GM18498 (cell line): ENCODE measurements at regions not wholly inside any gene's neighbourhood (a gene's known extent, or its start where the extent isn't known, plus 50 kb on each side); places are given as distances from the start of the nearest gene placed in this dataset.
"Not testable (repeated sequence)": the region's sequence is repeated elsewhere in the genome, so short reads cannot be mapped to it uniquely, and the experiment has no call there.

Experiments
- ATAC-seq: cut with Tn5 transposase; IDR thresholded peaks from one replicate; pipeline ENCODE4 v1.9.1; 2021; ENCODE audit warnings: mild to moderate bottlenecking, moderate library complexity; ENCODE audit not compliant: unreplicated experiment

- ATAC-seq: no peak
These were observed 89.1 kb downstream of the ACTL7B start for GRCh38 chr9:108766626-108767161.

- ATAC-seq: no peak
These were observed 90.5 kb downstream of the ACTL7B start for GRCh38 chr9:108765265-108765664.

- no peak for ATAC-seq
These were observed 93.3 kb downstream of the ACTL7B start for GRCh38 chr9:108762348-108763055.

GRCh38 chr9:108761655-108762347 lies 94.0 kb downstream of the ACTL7B start:
- ATAC-seq: no peak

DNA sequence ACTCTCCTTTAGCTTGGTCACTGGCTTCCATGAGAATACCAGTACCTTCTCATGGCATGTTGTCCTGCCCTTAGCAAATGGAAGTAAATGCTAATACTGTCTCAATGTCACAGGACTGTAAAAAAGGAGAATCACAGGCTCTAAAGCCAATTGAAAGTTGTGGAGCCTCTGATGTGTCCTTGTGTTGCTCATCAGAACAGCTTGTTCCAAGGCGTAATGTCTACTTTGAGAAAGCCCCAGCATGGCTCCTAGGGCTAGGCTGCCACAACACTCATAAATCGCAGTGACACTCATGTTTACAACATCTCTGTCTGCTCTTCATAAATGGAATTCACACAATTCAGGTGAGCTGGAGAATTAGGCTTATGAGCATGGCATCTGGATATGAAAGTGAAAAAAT lies 94.9 kb downstream of the ACTL7B start:
- no peak for ATAC-seq

DNA sequence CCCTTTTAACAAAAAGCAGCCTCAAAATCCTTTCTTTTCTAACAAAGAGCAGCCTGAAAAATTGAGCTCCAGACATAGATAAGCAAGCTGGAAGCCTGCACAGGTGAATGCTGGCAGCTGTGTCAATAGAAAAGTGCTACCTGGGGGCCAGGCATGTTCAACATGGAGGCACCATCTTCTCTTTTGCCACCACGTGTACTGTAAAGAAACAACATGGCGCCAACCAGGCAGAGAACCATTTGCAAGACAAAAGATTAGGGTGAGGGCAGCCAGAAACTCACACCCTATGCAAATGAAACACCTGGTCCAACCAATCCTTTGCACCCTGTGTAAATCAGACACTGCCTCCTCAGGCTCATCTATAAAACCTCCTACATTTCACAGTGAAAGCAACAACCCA lies 96.0 kb downstream of the ACTL7B start:
- ATAC-seq: no peak

DNA sequence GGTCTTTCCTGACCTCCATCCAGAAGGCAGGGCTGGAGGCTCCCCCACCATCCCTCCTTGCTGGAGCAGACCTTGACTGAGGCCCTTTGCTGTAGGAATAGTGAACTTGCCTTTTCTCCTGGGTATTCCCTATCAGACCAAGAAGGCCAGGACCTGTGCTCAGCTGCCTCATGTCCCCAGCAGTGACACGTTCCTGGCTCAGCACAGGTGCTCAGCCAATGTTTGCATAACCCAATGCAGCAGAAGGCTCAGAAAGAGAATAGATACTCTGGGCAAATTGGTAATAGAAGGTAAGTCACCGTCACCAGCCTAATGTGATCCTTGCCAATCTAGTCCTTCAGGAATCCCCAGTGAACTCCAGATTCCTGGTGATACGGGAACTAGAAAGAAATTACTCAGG lies 96.4 kb downstream of the ACTL7B start:
- ATAC-seq: no peak

DNA sequence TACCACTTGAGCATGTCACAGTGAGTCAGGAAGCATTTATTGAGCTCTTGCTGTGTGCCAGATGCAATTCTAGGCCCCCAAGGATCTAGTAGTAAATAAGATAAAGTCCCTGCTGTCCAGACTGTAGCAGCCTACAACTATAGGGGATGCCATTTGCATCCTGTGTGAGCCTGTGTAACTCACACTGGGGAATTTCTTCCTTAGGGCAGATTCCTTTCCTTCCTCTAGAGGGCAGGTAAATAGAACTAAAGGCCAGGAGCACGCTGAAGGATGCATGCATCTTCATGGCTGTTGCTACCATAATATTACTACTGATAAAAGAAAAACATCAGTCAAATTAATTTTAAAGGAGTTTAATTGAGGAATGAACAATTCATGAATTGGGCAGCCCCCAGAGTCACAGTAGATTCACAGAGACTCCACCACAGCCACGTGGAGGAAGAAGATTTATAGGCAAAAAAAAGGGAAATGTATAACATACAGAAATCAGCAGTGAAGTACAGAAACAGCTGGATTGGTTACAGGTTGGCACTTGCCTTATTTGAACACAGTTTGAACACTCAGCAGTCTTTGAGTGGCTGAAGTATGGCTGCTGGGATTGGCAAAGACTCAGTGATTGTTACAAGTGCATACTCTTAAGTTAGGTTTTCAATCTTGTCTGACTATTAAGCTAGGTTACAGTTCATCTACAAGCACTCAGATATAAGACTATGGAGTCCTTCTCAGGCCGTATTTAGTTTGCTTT lies 98.9 kb downstream of the ACTL7B start:
- no peak for ATAC-seq

DNA sequence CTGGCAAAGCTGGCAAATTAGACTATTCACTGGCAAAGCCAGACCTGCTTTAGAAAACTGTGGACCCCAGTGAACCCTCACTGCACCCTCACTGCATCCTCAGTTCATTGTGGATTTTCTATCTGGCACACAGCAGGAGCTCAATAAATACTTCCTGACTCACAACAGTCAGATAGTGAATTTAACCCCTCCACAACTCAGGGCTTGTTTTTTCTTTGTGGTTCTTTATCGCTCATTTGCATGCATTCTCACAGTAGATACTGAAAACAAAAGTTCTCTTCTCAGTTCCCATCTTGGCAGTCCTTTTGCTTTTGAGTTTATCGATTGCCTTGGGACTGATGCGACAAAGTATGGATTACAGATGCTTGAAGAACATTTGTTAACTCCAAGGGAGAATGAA lies 99.8 kb downstream of the ACTL7B start:
- peak; percentile 87 for ATAC-seq

DNA sequence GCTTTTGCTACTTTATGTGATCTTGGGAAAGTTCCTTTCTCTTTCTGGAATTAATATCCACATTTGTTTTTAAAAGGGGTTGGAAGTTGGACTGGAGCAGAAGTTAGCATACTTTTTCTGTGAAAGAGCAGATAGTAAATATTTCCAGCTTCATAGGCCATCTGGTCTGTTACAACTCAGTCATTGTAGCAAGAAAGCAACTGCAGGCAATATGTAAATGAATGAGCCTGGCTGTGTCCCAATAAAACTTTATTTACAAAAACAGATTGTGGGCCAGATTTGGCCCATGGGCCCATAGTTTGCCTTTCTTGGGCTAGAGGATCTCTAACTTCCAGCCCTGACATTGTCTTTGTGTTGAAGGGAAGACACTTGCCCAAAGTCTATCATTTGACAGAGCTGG lies 104.4 kb downstream of the ACTL7B start:
- no peak for ATAC-seq

DNA sequence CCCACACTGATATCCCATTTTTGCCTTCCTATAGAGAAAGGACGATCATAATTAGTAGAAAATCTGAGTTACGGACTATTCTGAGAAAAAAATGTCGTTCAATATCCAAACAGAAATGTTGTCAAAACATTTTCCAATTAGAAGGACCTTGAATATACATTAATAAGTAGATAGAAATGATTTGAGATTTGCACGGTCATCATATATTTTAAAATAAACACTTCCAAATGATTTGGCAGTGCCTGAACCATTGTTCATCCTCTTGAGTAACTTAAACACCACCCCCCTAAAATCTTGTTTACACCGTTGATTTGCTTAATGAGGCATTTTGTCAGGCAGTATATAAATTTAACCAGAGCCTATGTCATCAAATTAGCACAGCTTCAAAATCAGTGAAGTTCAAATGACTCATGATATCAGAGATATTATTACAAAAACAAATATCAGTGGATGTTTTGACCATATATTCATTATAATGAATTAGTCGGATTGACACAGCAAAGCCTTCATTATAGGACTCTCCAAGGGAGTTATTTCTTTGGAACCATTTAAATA lies 105.0 kb downstream of the ACTL7B start:
- no peak for ATAC-seq

- ATAC-seq: no peak
These were observed 107.0 kb downstream of the ACTL7B start for GRCh38 chr9:108748776-108749175.

DNA sequence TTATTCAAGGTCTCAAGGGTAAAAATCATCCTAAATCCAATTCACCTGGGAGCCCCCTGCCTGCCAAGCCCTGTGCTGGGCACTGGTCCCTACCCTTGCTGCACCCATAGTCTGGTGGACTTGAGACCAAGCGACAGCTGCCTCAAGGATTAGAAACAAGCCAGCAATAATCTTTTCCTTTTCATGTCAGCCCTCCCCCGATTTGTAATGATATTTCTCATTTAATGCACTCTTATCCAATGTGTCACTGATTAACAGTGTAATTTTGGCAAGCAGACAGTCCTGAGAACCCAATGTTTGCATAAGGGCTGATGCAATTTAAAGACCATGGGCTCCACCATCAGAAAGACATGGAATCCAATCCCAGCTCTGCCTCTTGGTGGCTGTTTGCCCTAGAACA lies 108.9 kb downstream of the ACTL7B start:
- ATAC-seq: no peak

GRCh38 chr9:108746001-108746400 lies 109.8 kb downstream of the ACTL7B start:
- no peak for ATAC-seq

DNA sequence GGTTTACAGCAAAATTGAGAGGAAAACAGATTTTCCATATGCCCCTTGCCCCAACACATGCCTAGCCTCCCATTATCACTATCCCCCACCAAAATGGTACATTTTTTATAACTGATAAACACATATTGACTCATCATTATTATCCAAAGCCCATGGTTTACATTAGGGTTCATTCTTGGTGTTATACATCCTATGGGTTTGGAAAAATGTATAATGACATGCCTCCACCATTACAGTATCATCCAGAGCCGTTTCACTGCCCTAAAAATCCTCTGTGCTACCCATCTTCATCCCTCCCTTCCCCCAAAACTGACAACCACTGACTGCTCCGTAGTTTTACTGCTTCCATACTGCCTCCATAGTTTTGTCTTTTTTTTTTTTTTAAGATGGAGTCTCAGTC lies 111.1 kb downstream of the ACTL7B start:
- no peak for ATAC-seq

DNA sequence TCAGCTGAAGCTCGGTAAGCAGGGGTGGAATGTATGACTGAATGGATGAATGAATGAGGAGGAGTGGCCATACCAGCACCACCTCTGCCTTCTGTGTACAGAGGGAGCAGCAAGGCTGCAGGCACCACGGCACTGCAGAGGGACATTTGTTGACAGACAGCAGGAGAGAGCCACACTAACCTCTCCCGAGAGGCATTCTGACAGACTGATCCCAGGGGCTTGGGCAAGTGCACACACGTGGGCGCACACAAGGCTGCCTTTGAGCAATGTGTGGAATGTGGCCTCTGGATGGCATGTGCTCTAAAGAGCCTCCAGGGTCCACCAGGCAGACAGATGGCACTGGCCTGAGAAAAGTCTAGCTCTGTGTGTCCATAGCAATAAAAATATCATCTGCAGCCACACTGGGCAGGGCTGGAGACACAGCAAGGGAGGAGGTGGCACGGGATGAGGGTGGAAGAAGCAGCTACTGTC lies 111.8 kb downstream of the ACTL7B start:
- no peak for ATAC-seq

DNA sequence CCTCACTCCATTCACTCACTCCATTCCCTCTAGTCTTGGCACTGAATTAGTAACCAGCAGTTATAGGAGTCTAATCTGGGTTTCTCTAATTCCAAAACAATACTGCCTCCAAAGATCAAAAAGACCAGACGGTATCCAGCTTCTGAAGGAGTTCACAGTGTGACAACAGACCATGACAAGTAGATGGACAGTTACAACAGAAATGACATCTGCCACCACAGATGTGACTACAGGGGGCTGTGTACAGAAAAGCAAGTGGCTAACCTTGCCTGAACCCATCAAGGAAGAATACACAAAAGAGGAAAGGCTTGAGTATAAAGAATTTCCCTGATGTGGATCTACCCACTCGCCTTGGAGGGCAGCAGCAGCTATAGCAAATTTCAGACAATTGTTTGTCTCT lies 112.4 kb downstream of the ACTL7B start:
- no peak for ATAC-seq

DNA sequence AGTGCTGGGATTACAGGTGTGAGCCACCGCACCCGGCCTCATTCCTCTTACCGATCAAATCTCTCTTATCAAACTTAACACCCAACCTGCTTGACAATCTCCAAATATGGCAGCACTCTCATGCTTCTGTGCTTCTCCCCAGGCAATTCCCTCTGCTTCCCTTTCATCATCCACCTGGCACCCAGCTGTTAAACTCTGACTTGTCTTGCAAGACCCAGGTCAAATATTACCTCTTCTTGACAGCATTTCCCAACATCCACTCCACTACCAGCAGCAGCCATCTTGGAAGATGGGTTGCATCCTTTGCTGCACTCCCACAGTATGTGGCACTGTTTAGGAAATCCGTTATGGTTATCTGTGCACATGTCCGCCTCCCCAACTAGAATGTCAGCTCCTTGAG lies 113.6 kb downstream of the ACTL7B start:
- ATAC-seq: no peak

DNA sequence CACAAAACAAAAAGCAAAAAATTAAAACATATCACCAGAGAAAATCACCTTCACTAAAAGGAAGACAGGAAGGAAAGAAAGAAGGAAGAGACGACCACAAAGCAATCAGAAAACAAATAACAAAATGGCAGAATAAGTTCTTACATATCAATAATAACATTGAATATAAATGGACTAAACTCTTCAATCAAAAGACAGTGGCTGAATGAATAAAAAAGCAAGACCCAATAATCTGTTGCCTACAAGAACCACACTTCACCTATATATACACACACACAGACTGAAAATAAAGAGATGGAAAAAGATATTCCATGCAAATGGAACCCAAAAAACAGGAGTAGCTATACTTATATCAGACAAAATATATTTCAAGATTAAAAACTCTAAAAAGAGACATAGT lies 124.5 kb downstream of the ACTL7B start:
- ATAC-seq: not testable (repeated sequence)

GRCh38 chr9:108727580-108728111 lies 128.1 kb downstream of the ACTL7B start:
- no peak for ATAC-seq

- no peak for ATAC-seq
These were observed 131.1 kb downstream of the ACTL7B start for GRCh38 chr9:108724652-108725051.
